Liver (tissue), 3 donors: ENCODE measurements at regions not wholly inside any gene's neighbourhood (a gene's known extent, or its start where the extent isn't known, plus 50 kb on each side); places are given as distances from the start of the nearest gene placed in this dataset.
"Not testable (repeated sequence)": the region's sequence is repeated elsewhere in the genome, so short reads cannot be mapped to it uniquely, and the experiment has no call there.

Source experiments
- EGR1 ChIP-seq, 2 donors: IDR thresholded peaks; 2 replicates each; pipeline ENCODE4 v1.6.1; 2016 to 2018; ENCODE audit warnings: antibody characterized with exemption in 2 of 2, low read depth in 2 of 2
- GABPA ChIP-seq, 2 donors: IDR thresholded peaks in 1 of 2; conservative IDR thresholded peaks in 1 of 2; 2 replicates each; pipeline ENCODE4 v1.6.1; 2016; ENCODE audit warnings: antibody characterized with exemption in 2 of 2, mild to moderate bottlenecking in 1 of 2, moderate library complexity in 1 of 2
- HNF4A ChIP-seq, 2 donors: conservative IDR thresholded peaks; 2 replicates each; pipeline ENCODE4 v1.6.1; 2016; ENCODE audit warnings: antibody characterized with exemption in 2 of 2, mild to moderate bottlenecking in 2 of 2
- JUND ChIP-seq, 2 donors: IDR thresholded peaks; 2 replicates each; pipeline ENCODE4 v1.6.1; 2016; ENCODE audit warnings: antibody characterized with exemption in 2 of 2
- RAD21 ChIP-seq, 2 donors: IDR thresholded peaks; 2 replicates each; pipeline ENCODE4 v1.6.1; 2016; ENCODE audit warnings: antibody characterized with exemption in 2 of 2, mild to moderate bottlenecking in 2 of 2
- RXRA ChIP-seq, 2 donors: IDR thresholded peaks; 2 replicates each; pipeline ENCODE4 v1.6.1; 2017 to 2018; ENCODE audit warnings: antibody characterized with exemption in 2 of 2, mild to moderate bottlenecking in 1 of 2
- SP1 ChIP-seq: IDR thresholded peaks from 2 replicates; pipeline ENCODE4 v1.6.1; 2018; ENCODE audit warnings: antibody characterized with exemption, mild to moderate bottlenecking
- TAF1 ChIP-seq: conservative IDR thresholded peaks from 2 replicates; pipeline ENCODE4 v1.6.1; 2016; ENCODE audit warnings: antibody characterized with exemption, mild to moderate bottlenecking
- YY1 ChIP-seq: IDR thresholded peaks from 2 replicates; pipeline ENCODE4 v1.6.1; 2016; ENCODE audit warnings: antibody characterized with exemption, mild to moderate bottlenecking
- TF ChIP-seq, protein P1 (sequence below): IDR thresholded peaks from 2 replicates; pipeline ENCODE4 v1.6.1; 2016; ENCODE audit warnings: antibody characterized with exemption, mild to moderate bottlenecking
- TF ChIP-seq, protein P2 (sequence below): IDR thresholded peaks from 2 replicates; pipeline ENCODE4 v1.6.1; 2016; ENCODE audit warnings: antibody characterized with exemption
- TF ChIP-seq, protein P3 (sequence below): fragments of 150-350 bp; IDR thresholded peaks from 2 replicates; pipeline ENCODE4 v1.5.1; 2017; ENCODE audit warnings: improper control_type of control experiment, low read depth, low read length; ENCODE audit not compliant: missing input control
- TF ChIP-seq, protein P4 (sequence below): IDR thresholded peaks from 2 replicates; pipeline ENCODE4 v1.6.1; 2016; ENCODE audit warnings: antibody characterized with exemption
- TF ChIP-seq, protein P5 (sequence below): IDR thresholded peaks from 2 replicates; pipeline ENCODE4 v1.6.1; 2016; ENCODE audit warnings: antibody characterized with exemption
- donor health status: healthy.
- donor health status: healthy.

DNA sequence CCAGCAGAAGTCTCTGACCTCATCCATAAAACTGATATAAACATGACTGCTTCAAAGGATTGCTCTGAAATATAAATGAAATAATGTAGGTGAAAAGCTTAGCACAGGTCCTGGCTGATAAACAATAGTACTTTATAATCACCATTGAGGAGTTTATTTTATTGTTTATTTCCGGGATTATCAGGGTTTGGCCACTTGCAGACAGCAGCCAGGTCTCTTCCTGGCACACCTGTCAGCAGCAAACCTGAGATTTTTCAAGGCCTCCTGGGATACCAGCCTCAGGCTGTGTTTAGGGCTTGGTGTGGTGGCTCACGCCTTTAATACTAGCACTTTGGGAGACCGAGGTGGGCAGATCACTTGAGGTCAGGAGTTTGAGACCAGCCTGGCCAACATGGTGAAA lies 181.6 kb upstream of the IRF2BP2 start:
- TF ChIP-seq RAD21 (IDR thresholded peaks at IDR 0.05); TAF1; GABPA (IDR thresholded peaks at IDR 0.05 in 1 of 2, conservative IDR thresholded peaks at IDR 0.05 in 1 of 2); JUND (IDR thresholded peaks at IDR 0.05); EGR1 (IDR thresholded peaks at IDR 0.05; ENCODE audit: low read depth in 2 of 2); SP1; HNF4A (conservative IDR thresholded peaks at IDR 0.05); YY1; RXRA (IDR thresholded peaks at IDR 0.05): not testable (repeated sequence)
- TF ChIP-seq, protein P1, sequence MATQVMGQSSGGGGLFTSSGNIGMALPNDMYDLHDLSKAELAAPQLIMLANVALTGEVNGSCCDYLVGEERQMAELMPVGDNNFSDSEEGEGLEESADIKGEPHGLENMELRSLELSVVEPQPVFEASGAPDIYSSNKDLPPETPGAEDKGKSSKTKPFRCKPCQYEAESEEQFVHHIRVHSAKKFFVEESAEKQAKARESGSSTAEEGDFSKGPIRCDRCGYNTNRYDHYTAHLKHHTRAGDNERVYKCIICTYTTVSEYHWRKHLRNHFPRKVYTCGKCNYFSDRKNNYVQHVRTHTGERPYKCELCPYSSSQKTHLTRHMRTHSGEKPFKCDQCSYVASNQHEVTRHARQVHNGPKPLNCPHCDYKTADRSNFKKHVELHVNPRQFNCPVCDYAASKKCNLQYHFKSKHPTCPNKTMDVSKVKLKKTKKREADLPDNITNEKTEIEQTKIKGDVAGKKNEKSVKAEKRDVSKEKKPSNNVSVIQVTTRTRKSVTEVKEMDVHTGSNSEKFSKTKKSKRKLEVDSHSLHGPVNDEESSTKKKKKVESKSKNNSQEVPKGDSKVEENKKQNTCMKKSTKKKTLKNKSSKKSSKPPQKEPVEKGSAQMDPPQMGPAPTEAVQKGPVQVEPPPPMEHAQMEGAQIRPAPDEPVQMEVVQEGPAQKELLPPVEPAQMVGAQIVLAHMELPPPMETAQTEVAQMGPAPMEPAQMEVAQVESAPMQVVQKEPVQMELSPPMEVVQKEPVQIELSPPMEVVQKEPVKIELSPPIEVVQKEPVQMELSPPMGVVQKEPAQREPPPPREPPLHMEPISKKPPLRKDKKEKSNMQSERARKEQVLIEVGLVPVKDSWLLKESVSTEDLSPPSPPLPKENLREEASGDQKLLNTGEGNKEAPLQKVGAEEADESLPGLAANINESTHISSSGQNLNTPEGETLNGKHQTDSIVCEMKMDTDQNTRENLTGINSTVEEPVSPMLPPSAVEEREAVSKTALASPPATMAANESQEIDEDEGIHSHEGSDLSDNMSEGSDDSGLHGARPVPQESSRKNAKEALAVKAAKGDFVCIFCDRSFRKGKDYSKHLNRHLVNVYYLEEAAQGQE = not testable (repeated sequence)
- TF ChIP-seq, protein P2, sequence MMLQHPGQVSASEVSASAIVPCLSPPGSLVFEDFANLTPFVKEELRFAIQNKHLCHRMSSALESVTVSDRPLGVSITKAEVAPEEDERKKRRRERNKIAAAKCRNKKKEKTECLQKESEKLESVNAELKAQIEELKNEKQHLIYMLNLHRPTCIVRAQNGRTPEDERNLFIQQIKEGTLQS = not testable (repeated sequence)
- TF ChIP-seq, protein P3, sequence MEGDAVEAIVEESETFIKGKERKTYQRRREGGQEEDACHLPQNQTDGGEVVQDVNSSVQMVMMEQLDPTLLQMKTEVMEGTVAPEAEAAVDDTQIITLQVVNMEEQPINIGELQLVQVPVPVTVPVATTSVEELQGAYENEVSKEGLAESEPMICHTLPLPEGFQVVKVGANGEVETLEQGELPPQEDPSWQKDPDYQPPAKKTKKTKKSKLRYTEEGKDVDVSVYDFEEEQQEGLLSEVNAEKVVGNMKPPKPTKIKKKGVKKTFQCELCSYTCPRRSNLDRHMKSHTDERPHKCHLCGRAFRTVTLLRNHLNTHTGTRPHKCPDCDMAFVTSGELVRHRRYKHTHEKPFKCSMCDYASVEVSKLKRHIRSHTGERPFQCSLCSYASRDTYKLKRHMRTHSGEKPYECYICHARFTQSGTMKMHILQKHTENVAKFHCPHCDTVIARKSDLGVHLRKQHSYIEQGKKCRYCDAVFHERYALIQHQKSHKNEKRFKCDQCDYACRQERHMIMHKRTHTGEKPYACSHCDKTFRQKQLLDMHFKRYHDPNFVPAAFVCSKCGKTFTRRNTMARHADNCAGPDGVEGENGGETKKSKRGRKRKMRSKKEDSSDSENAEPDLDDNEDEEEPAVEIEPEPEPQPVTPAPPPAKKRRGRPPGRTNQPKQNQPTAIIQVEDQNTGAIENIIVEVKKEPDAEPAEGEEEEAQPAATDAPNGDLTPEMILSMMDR = not testable (repeated sequence)
- TF ChIP-seq, protein P4, sequence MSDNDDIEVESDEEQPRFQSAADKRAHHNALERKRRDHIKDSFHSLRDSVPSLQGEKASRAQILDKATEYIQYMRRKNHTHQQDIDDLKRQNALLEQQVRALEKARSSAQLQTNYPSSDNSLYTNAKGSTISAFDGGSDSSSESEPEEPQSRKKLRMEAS = not testable (repeated sequence)
- TF ChIP-seq, protein P5, sequence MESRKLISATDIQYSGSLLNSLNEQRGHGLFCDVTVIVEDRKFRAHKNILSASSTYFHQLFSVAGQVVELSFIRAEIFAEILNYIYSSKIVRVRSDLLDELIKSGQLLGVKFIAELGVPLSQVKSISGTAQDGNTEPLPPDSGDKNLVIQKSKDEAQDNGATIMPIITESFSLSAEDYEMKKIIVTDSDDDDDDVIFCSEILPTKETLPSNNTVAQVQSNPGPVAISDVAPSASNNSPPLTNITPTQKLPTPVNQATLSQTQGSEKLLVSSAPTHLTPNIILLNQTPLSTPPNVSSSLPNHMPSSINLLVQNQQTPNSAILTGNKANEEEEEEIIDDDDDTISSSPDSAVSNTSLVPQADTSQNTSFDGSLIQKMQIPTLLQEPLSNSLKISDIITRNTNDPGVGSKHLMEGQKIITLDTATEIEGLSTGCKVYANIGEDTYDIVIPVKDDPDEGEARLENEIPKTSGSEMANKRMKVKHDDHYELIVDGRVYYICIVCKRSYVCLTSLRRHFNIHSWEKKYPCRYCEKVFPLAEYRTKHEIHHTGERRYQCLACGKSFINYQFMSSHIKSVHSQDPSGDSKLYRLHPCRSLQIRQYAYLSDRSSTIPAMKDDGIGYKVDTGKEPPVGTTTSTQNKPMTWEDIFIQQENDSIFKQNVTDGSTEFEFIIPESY = not testable (repeated sequence)
